HG03159 (cell line): ENCODE measurements at regions not wholly inside any gene's neighbourhood (a gene's known extent, or its start where the extent isn't known, plus 50 kb on each side); places are given as distances from the start of the nearest gene placed in this dataset.
"Not testable (repeated sequence)": the region's sequence is repeated elsewhere in the genome, so short reads cannot be mapped to it uniquely, and the experiment has no call there.

Experiments used
- ATAC-seq: cut with Tn5 transposase; IDR thresholded peaks from one replicate; pipeline ENCODE4 v1.9.1; 2021; ENCODE audit warnings: mild to moderate bottlenecking, moderate library complexity; ENCODE audit not compliant: unreplicated experiment

DNA sequence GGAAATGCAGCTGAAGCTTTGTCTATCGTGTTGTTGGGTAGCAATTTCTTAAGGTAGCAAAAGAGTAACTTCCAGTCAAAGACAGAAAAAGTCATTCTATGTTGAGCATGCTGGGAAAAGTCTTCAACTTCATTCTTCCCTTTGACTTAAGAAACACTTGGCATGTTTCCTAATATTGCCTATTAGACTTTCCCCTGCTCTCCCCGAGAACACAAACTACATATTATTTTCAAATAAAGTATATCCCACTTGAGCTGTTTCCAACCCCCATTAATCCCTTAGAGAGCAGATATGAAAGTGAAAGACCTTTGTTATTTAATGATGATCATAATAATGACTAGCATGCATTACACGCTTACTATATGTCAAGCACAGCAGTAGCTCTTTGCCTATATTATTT is 136.0 kb upstream of the SPOPL start:
- no peak for ATAC-seq

DNA sequence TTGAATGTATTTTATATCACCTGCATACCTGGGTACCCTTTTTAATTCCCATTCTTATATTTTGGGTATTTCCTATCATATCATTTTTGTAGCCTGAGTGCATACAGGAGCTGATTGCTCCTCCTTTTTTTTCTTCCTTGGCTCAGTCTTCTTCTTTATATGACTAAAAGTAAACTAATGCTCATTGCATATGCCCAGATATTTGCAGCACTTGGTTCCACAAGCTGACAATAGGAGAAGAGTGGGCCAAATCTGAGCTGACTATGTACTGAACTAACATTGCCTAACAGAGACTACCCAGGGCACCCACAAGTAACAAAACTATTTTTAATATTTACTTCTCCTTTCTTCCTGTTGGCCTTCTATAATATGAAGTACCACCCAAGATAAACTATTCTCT is 131.7 kb upstream of the SPOPL start:
- ATAC-seq: no peak

DNA sequence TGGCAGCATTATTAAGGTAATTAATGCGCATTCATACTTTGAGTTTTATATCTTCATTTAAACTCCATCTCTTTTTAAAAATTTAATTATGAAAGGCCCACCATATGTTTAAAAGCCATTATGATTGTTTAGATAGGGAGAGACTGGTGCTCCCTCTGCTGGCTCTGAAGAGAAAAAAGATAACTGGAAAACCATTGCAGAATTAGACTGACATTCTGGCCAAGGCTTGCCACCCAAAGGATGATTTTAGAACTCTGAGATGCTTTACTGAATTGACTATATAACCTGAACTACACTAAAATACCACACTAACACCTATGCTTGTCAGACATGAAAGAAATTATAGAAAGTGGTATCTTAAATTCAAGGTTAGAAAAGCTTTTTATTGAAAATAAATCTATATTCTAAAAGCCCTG is 127.6 kb upstream of the SPOPL start:
- no peak for ATAC-seq

DNA sequence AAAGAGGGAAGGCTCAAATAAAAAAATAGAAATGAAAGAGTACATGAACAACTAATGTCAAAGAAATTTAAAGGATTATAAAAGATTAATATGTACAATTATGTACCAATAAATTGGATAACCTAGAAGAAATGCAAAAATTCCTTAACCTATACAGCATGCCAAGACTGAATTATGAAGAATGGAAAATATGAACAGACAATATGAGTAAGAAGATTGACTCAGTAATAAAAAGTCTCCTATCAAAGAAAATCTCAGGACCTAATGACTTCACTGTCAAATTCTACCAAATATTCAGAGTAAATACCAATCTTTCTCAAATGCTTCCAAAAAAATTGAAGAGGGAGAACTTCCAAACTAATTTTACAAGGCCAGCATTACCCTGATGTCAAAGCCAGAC is 120.2 kb upstream of the SPOPL start:
- ATAC-seq: no peak

- no peak for ATAC-seq
Measured at GRCh38 chr2:138382672-138383071, 118.9 kb upstream of the SPOPL start.

- ATAC-seq: not testable (repeated sequence)
Measured at GRCh38 chr2:138386191-138386590, 115.4 kb upstream of the SPOPL start.

DNA sequence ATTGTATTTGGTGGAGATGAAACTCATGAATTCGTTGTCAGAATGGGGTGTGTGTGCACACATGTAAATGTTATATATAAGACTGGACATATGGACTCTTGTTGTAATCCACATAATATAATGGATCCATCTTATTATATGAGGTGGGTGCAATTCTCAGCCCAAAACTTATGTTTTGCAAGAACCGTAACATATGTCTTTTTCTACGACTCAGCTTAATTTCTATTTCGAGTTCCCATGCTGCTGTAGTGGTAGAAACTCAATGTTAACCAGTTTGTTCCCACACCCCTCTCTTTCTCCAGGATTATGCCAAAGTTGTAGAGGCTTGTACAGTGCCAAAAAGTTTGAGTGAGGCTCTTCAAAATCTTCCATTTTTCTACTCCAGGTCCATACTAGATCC is 112.5 kb upstream of the SPOPL start:
- no peak for ATAC-seq

DNA sequence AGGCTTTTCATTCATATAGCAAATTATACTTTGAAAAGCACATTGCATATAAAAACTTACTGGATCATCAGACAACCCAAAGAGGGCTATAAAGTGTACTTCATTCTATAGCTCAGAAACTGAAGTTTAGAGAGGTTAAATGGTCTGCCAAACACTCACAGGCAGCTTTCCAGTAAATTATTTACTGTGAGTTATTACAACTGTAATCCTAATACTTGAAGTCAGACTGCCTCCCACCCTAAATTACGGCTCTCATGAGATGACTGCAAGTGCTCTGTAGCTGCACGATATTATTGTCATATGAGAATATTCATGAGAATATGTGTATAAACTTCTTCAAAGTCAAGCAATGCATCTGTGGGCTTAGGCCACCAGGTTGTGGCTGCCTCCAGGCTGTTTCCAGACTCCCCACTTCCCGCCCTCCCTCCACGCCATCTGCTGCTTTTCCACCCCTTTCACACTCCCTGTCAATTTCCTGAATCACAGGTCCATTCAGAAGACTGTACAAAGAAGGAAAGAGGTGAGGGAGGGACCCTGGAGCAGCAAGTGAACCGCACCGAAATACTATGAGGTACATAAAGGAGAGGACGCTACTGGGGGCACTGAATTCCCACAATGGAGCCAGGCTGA is 111.1 kb upstream of the SPOPL start:
- ATAC-seq: no peak

DNA sequence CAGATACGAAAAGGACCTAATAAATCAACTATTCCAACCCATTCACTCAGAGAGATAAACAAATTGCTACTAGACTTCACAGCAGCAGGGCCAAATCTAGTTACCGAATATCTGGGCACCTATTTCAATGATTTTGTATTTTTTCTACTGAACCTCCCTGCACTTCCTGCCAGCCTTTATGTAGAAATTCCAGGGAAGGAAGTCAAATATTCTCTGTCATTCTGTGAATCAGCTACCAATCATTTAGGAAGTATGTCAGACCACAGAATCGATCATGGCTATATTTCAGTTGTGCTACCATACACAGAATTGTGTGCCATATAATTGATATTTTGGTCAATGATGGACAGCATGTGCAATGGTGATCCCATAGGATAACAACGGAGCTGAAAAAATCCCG is 109.6 kb upstream of the SPOPL start:
- ATAC-seq: no peak

DNA sequence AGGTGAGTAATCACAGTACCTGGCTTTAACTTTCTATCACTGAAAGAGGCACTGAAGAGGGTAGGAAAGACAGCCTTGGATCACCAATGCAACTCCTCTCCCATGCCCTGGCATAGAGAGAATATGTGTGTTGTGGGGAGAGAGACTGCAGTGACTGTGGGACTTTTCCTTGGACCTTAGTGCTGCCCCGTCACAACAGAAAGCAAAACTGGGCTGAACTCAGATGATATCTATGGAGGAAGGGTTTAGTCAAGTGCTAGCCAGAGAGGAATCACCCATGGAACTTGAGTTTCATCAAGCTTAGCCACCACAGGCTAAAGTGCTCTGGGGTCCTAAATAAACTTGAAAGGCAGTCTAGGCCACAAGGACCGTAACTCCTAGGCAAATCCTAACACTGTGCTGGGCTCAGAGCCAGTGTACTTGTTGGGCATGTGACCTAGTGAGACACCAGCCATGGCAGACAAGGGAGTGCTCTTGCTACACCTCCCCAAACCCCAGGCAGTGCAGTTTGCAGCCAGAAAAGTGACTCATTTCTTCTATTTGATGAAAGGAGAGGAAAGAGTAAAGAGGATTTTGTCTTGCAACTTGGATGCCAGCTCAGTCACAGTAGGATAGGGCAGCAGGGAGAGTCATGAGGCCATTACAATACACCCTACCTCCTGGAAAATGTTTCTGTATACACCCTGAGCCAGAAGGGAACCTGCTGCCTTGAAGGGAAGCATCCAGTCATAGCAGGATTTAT is 105.8 kb upstream of the SPOPL start:
- no peak for ATAC-seq

- no peak for ATAC-seq
Measured at GRCh38 chr2:138396843-138397242, 104.7 kb upstream of the SPOPL start.

GRCh38 chr2:138403431-138403927 is 98.1 kb upstream of the SPOPL start:
- ATAC-seq: no peak

- no peak for ATAC-seq
Measured at GRCh38 chr2:138414014-138414413, 87.6 kb upstream of the SPOPL start.

DNA sequence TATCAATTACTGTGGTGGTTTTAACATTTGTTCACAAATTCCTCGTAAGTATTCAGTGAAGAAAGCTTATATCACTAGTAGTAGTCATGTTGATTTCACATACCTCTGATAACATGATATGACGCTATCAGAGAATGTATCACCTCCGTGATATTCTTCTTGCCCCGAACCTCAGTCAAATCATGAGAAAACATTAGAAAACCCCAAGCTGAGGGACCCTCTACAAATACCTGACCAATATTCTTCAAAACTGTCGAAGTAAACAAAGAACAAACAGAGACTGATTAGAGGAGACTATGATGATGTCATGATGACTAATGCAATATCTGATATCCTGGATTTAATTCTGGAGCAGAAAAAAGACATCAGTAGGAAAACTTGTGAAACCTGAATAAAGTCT is 85.6 kb upstream of the SPOPL start:
- no peak for ATAC-seq

GRCh38 chr2:138418453-138418852 is 83.1 kb upstream of the SPOPL start:
- ATAC-seq: no peak

DNA sequence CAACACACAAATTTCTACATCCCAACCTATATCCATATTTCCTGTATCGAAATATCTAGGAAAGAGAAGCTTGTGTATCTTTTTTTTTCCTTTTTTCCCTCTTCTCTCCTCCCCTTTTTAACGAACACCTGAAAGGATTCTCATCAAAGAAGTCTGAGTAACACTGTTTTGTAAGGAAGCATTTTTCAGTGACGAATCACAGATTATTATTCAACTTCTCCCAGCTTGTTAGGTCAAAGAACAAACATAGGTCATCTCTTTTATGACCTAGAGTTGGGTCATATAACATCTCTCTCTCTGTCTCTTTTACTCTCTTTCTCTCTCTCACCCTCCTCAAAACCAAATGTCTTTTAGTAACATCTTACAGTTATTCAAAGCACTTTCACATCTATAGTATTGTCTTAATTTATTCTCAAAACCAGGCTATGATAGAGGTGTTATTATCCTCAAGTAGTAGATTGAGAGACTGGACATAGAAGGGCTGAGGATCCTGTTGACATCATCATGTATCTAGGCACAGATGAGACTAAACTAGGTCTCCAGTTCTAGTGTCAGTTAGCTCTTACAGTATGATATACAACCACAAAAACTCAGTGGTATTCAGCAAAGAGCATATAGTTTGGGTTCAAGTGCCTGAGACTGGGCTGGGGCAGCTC is 80.1 kb upstream of the SPOPL start:
- ATAC-seq: no peak

DNA sequence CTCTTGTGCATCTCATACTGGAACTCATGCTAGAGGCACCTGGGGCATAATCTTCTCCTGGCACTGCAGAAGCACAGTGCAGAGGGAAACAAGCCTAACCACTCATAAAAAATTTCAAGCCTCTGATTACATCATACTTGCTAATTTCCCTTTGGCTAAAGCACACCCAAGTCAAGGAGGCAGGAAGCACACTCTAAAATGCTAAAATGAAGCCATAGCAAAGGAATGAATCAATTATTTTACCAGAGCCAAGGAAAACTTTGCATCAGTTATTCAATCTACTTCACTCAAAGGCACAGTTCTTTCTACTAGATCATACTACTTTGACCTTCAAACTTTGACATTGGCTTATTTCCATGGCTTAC is 79.6 kb upstream of the SPOPL start:
- ATAC-seq: no peak

- no peak for ATAC-seq
Measured at GRCh38 chr2:138423198-138423597, 78.4 kb upstream of the SPOPL start.

GRCh38 chr2:138423745-138424144 is 77.8 kb upstream of the SPOPL start:
- ATAC-seq: no peak

GRCh38 chr2:138424436-138425140 is 77.0 kb upstream of the SPOPL start:
- ATAC-seq: no peak

DNA sequence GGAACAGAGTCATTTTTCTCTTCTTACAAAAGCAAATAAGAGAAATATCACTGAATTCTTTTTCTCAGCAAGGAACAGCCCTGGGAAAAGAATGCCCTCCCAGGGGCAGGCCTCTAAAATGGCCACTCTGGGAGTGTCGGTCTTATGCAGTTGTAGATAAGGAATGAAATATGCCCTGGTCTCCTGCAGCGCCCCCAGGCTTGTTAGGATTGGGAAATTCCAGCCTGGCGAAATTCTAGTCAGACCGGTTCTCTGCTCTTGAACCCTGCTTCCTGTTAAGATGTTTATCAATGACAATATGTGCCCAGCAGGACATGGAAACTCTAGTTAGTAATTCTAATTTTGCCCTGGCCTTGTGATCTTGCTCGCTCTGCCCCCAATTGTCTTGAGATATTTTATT is 75.5 kb upstream of the SPOPL start:
- ATAC-seq: not testable (repeated sequence)
